ENCODE measurements at regions not wholly inside any gene's neighbourhood (a gene's known extent, or its start where the extent isn't known, plus 50 kb on each side); places are given as distances from the start of the nearest gene placed in this dataset.

DNA sequence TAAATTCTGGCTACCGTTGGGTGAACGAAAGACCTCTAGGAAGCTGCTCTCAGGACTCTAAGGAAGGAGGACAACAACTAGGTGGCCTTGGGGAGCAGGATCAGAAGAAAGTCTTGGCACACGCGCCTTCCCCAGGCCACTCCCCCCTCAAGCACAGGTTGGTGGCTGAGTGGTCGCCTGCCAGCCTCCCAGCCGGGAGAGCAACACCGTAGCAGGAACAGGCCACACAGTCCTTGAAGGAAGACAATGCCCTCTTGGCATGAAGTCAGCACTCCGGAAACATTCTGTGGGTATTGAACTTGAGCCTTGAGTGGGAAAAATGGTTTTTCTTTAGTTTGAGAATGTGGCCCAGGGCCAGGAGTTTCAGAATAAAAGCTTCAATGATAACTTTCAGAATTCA is 87.4 kb upstream of the AGAP1 start:
- TF ChIP-seq, protein P1, sequence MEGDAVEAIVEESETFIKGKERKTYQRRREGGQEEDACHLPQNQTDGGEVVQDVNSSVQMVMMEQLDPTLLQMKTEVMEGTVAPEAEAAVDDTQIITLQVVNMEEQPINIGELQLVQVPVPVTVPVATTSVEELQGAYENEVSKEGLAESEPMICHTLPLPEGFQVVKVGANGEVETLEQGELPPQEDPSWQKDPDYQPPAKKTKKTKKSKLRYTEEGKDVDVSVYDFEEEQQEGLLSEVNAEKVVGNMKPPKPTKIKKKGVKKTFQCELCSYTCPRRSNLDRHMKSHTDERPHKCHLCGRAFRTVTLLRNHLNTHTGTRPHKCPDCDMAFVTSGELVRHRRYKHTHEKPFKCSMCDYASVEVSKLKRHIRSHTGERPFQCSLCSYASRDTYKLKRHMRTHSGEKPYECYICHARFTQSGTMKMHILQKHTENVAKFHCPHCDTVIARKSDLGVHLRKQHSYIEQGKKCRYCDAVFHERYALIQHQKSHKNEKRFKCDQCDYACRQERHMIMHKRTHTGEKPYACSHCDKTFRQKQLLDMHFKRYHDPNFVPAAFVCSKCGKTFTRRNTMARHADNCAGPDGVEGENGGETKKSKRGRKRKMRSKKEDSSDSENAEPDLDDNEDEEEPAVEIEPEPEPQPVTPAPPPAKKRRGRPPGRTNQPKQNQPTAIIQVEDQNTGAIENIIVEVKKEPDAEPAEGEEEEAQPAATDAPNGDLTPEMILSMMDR (IDR thresholded peaks at IDR 0.05; ENCODE audit: low read length) = no peak
- TF ChIP-seq EZH2 (IDR thresholded peaks at IDR 0.05; ENCODE audit: borderline replicate concordance, low read length) = no peak
